CD8-positive, alpha-beta memory T cell (primary cell): ENCODE measurements at regions not wholly inside any gene's neighbourhood (a gene's known extent, or its start where the extent isn't known, plus 50 kb on each side); places are given as distances from the start of the nearest gene placed in this dataset.
"Not testable (repeated sequence)": the region's sequence is repeated elsewhere in the genome, so short reads cannot be mapped to it uniquely, and the experiment has no call there.

Source experiments
- CTCF ChIA-PET: fragments of 350-600 bp; sonication (Branson Sonifier 250); formaldehyde crosslinking; loops from one replicate; lab custom pipeline; 2021; ENCODE audit warnings: antibody characterized with exemption; lab: Charles Lee
- POLR2A ChIA-PET: fragments of 350-600 bp; sonication (Branson Sonifier 250); formaldehyde crosslinking; loops from one replicate; lab custom pipeline; 2021; ENCODE audit warnings: antibody characterized with exemption; lab: Charles Lee
- DNase-seq, 5 donors: peaks; one replicate each; pipeline versions ENCODE4 v3.0.0 to v3.0.0-alpha.2; 2020 to 2022; ENCODE audit warnings: mixed read lengths in 1 of 5
- H3K27ac ChIP-seq: one replicate; pipeline ENCODE4 v1.7.0; 2013; ENCODE audit warnings: low read depth, mild to moderate bottlenecking, low read length, moderate library complexity
- H3K27me3 ChIP-seq: 2 replicates; pipeline ENCODE4 v1.7.0; 2013; ENCODE audit warnings: low read length, mild to moderate bottlenecking; ENCODE audit not compliant: insufficient read depth, poor library complexity, severe bottlenecking
- H3K36me3 ChIP-seq: 2 replicates; pipeline ENCODE4 v1.7.0; 2013; ENCODE audit warnings: mild to moderate bottlenecking, low read length, moderate library complexity; ENCODE audit not compliant: insufficient read depth
- H3K4me1 ChIP-seq: 2 replicates; pipeline ENCODE4 v1.7.0; 2013; ENCODE audit warnings: mild to moderate bottlenecking, low read length, moderate library complexity; ENCODE audit not compliant: insufficient read depth
- H3K4me3 ChIP-seq: 2 replicates; pipeline ENCODE4 v1.7.0; 2013; ENCODE audit warnings: mild to moderate bottlenecking, low read length
- H3K9me3 ChIP-seq: 2 replicates; pipeline ENCODE4 v1.7.0; 2013; ENCODE audit warnings: mild to moderate bottlenecking, low read length
- H3K27ac Mint-ChIP-seq, 8 donors: one replicate each; pipeline ENCODE4 v1.8.0; 2020 to 2021; ENCODE audit warnings: mixed read lengths in 8 of 8, mild to moderate bottlenecking in 6 of 8, inconsistent platforms in 3 of 8, moderate library complexity in 3 of 8
- H3K27me3 Mint-ChIP-seq, 2 donors: one replicate each; pipeline ENCODE4 v1.8.0; 2020 to 2021; ENCODE audit warnings: mixed read lengths in 2 of 2, mild to moderate bottlenecking in 1 of 2, moderate library complexity in 1 of 2
- H3K36me3 Mint-ChIP-seq, 3 donors: one replicate each; pipeline ENCODE4 v1.8.0; 2020 to 2021; ENCODE audit warnings: mixed read lengths in 3 of 3, inconsistent platforms in 1 of 3, mild to moderate bottlenecking in 1 of 3
- H3K4me1 Mint-ChIP-seq, 3 donors: one replicate each; pipeline ENCODE4 v1.8.0; 2020 to 2021; ENCODE audit warnings: mixed read lengths in 3 of 3, inconsistent platforms in 1 of 3, mild to moderate bottlenecking in 1 of 3
- H3K4me3 Mint-ChIP-seq, 7 donors: one replicate each; pipeline ENCODE4 v1.8.0; 2020 to 2021; ENCODE audit warnings: mixed read lengths in 7 of 7, mild to moderate bottlenecking in 6 of 7, moderate library complexity in 4 of 7, inconsistent platforms in 2 of 7
- H3K9me3 Mint-ChIP-seq, 5 donors: one replicate each; pipeline ENCODE4 v1.8.0; 2020 to 2022; ENCODE audit warnings: mixed read lengths in 5 of 5, mild to moderate bottlenecking in 3 of 5, moderate library complexity in 2 of 5, inconsistent platforms in 1 of 5

- no peaks in the 10 kb centered on the region for H3K27me3 ChIP-seq
- H3K27ac ChIP-seq, result no peak overlapping the region
- H3K36me3 ChIP-seq, result no peaks in the 10 kb centered on the region
- ChIA-PET CTCF (no interaction called here), POLR2A (no interaction called here)
- Mint-ChIP-seq H3K27me3 (peaks cover 6 to 15% of the 10 kb centered on the region in 2 donors), H3K27ac (no peak overlapping the region), H3K9me3 (peaks cover 0 to 3% (median 0%) of the 10 kb centered on the region in 5 donors), H3K4me1 (peaks cover 0 to 4% (median 3%) of the 10 kb centered on the region in 3 donors), H3K4me3 (no peak overlapping the region), H3K36me3 (peaks cover 0 to 9% (median 3%) of the 10 kb centered on the region in 3 donors)
- H3K4me3 ChIP-seq, result no peak overlapping the region
- no peak for DNase-seq
- H3K4me1 ChIP-seq, result no peaks in the 10 kb centered on the region
- no peaks in the 10 kb centered on the region for H3K9me3 ChIP-seq
Measured at GRCh38 chr20:40908309-40908708, 120.3 kb upstream of the TOP1 start.

DNA sequence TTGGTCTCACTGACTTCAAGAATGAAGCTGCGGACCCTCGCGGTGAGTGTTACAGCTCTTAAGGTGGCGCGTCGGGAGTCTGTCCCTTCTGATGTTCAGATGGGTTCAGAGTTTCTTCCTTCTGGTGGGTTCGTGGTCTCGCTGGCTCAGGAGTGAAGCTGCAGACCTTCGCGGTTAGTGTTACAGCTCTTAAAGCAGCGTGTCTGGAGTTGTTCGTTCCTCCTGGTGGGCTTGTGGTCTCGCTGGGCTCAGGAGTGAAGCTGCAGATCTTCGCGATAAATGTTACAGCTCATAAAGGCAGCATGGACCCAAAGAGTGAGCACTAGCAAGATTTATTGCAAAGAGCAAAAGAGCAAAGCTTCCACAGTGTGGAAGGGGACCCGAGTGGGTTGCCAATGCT is 119.1 kb upstream of the TOP1 start:
- H3K27me3 Mint-ChIP-seq, result peaks cover 4 to 15% of the 10 kb centered on the region in 2 donors
- H3K36me3 Mint-ChIP-seq, H3K9me3 Mint-ChIP-seq, CTCF ChIA-PET, H3K36me3 ChIP-seq, H3K9me3 ChIP-seq, H3K27ac ChIP-seq, H3K27ac Mint-ChIP-seq, H3K4me3 ChIP-seq, H3K27me3 ChIP-seq, POLR2A ChIA-PET, DNase-seq, H3K4me1 ChIP-seq, H3K4me1 Mint-ChIP-seq: not testable (repeated sequence)
- H3K4me3 Mint-ChIP-seq, result peak overlapping the region in 1 of 7 donors; percentile 41

- H3K4me1 ChIP-seq, H3K27ac ChIP-seq, POLR2A ChIA-PET, H3K36me3 ChIP-seq, CTCF ChIA-PET, DNase-seq, H3K4me1 Mint-ChIP-seq, H3K4me3 ChIP-seq, H3K4me3 Mint-ChIP-seq, H3K27ac Mint-ChIP-seq, H3K9me3 ChIP-seq, H3K36me3 Mint-ChIP-seq, H3K9me3 Mint-ChIP-seq, H3K27me3 ChIP-seq: not testable (repeated sequence)
- H3K27me3 Mint-ChIP-seq, result peaks cover 4 to 15% of the 10 kb centered on the region in 2 donors
Measured at GRCh38 chr20:40910436-40910835, 118.2 kb upstream of the TOP1 start.

- CTCF ChIA-PET, H3K4me1 ChIP-seq, H3K4me3 ChIP-seq, H3K27ac Mint-ChIP-seq, H3K36me3 ChIP-seq, H3K27me3 ChIP-seq, H3K4me3 Mint-ChIP-seq, H3K36me3 Mint-ChIP-seq, POLR2A ChIA-PET, H3K27ac ChIP-seq, DNase-seq, H3K4me1 Mint-ChIP-seq, H3K9me3 ChIP-seq, H3K9me3 Mint-ChIP-seq: not testable (repeated sequence)
- peaks cover 4 to 15% of the 10 kb centered on the region in 2 donors for H3K27me3 Mint-ChIP-seq
Measured at GRCh38 chr20:40911152-40911551, 117.5 kb upstream of the TOP1 start.

- Histone ChIP-seq H3K27me3 (no peaks in the 10 kb centered on the region), H3K9me3 (no peaks in the 10 kb centered on the region), H3K4me1 (no peaks in the 10 kb centered on the region), H3K4me3 (no peak overlapping the region), H3K36me3 (no peaks in the 10 kb centered on the region), H3K27ac (no peak overlapping the region)
- DNase-seq, result no peak
- H3K9me3 Mint-ChIP-seq, result peaks cover 0 to 2% (median 0%) of the 10 kb centered on the region in 5 donors
- ChIA-PET CTCF (no interaction called here), POLR2A (no interaction called here)
- no peak overlapping the region for H3K4me3 Mint-ChIP-seq
- H3K4me1 Mint-ChIP-seq, result peaks cover 0 to 4% (median 3%) of the 10 kb centered on the region in 3 donors
- H3K27me3 Mint-ChIP-seq, result peaks cover 3 to 4% of the 10 kb centered on the region in 2 donors
- H3K27ac Mint-ChIP-seq, result no peak overlapping the region
- peaks cover 0 to 5% (median 1%) of the 10 kb centered on the region in 3 donors for H3K36me3 Mint-ChIP-seq
Measured at GRCh38 chr20:40913224-40914185, 115.1 kb upstream of the TOP1 start.

- CTCF ChIA-PET, result no interaction called here
Measured at GRCh38 chr20:40915756-40916155, 112.9 kb upstream of the TOP1 start.

GRCh38 chr20:40916276-40916675 is 112.3 kb upstream of the TOP1 start:
- ChIA-PET CTCF (no interaction called here), POLR2A (no interaction called here)
- H3K27ac ChIP-seq, result no peak overlapping the region
- no peaks in the 10 kb centered on the region for H3K9me3 ChIP-seq
- Mint-ChIP-seq H3K27ac (no peak overlapping the region), H3K27me3 (peaks cover 0 to 4% of the 10 kb centered on the region in 2 donors), H3K4me3 (no peak overlapping the region), H3K36me3 (peaks cover 0 to 8% (median 1%) of the 10 kb centered on the region in 3 donors), H3K9me3 (peaks cover 0 to 2% (median 0%) of the 10 kb centered on the region in 5 donors), H3K4me1 (no peaks in the 10 kb centered on the region)
- no peaks in the 10 kb centered on the region for H3K36me3 ChIP-seq
- no peaks in the 10 kb centered on the region for H3K27me3 ChIP-seq
- H3K4me1 ChIP-seq, result no peaks in the 10 kb centered on the region
- DNase-seq, result no peak
- H3K4me3 ChIP-seq, result no peak overlapping the region

More at GRCh38 chr20:40915756-40916155, 112.9 kb upstream of the TOP1 start:
- H3K4me3 ChIP-seq, result no peak overlapping the region
- no peak overlapping the region for H3K27ac Mint-ChIP-seq
- peaks cover 0 to 4% of the 10 kb centered on the region in 2 donors for H3K27me3 Mint-ChIP-seq
- H3K4me3 Mint-ChIP-seq, result no peak overlapping the region
- H3K9me3 ChIP-seq, result no peaks in the 10 kb centered on the region
- no peak overlapping the region for H3K27ac ChIP-seq
- POLR2A ChIA-PET, result no interaction called here
- H3K9me3 Mint-ChIP-seq, result peaks cover 0 to 2% (median 0%) of the 10 kb centered on the region in 5 donors
- DNase-seq, result no peak
- H3K27me3 ChIP-seq, result no peaks in the 10 kb centered on the region
- H3K36me3 Mint-ChIP-seq, result peaks cover 0 to 5% (median 1%) of the 10 kb centered on the region in 3 donors
- no peaks in the 10 kb centered on the region for H3K4me1 ChIP-seq
- no peaks in the 10 kb centered on the region for H3K4me1 Mint-ChIP-seq
- no peaks in the 10 kb centered on the region for H3K36me3 ChIP-seq

- H3K27me3 Mint-ChIP-seq, result peaks cover 0 to 6% of the 10 kb centered on the region in 2 donors
- H3K4me3 Mint-ChIP-seq, result no peak overlapping the region
- no peak for DNase-seq
- H3K4me3 ChIP-seq, result no peak overlapping the region
- H3K27ac Mint-ChIP-seq, result no peak overlapping the region
- no peaks in the 10 kb centered on the region for H3K4me1 Mint-ChIP-seq
- no peaks in the 10 kb centered on the region for H3K9me3 Mint-ChIP-seq
- H3K27ac ChIP-seq, result no peak overlapping the region
- H3K4me1 ChIP-seq, result no peaks in the 10 kb centered on the region
- H3K36me3 Mint-ChIP-seq, result peaks cover 0 to 8% (median 0%) of the 10 kb centered on the region in 3 donors
- H3K9me3 ChIP-seq, result no peaks in the 10 kb centered on the region
- H3K36me3 ChIP-seq, result no peaks in the 10 kb centered on the region
- CTCF ChIA-PET, result no interaction called here
- no peaks in the 10 kb centered on the region for H3K27me3 ChIP-seq
- POLR2A ChIA-PET, result no interaction called here
Measured at GRCh38 chr20:40920291-40920690, 108.3 kb upstream of the TOP1 start.
